ENCODE measurements at regions not wholly inside any gene's neighbourhood (a gene's known extent, or its start where the extent isn't known, plus 50 kb on each side); places are given as distances from the start of the nearest gene placed in this dataset.

- Histone ChIP-seq H3K36me3 (no peaks in the 10 kb centered on the region), H3K9me3 (replicated peaks) (no peaks in the 10 kb centered on the region), H3K4me1 (peaks cover 6% of the 10 kb centered on the region), H3K27me3 (no peaks in the 10 kb centered on the region), H3K4me3 (no peak overlapping the region), H3K27ac (no peak overlapping the region)
- DNase-seq = no peak
These were observed 475.8 kb upstream of the KCNMB2 start for GRCh38 chr3:178060407-178060806.

- Histone ChIP-seq H3K27ac (no peak overlapping the region), H3K9me3 (replicated peaks) (no peaks in the 10 kb centered on the region), H3K4me3 (no peak overlapping the region), H3K4me1 (peaks cover 6% of the 10 kb centered on the region), H3K36me3 (no peaks in the 10 kb centered on the region), H3K27me3 (no peaks in the 10 kb centered on the region)
- DNase-seq = peak in 1 of 2 experiments; percentile 19
These were observed 474.1 kb upstream of the KCNMB2 start for GRCh38 chr3:178062126-178062525.

DNA sequence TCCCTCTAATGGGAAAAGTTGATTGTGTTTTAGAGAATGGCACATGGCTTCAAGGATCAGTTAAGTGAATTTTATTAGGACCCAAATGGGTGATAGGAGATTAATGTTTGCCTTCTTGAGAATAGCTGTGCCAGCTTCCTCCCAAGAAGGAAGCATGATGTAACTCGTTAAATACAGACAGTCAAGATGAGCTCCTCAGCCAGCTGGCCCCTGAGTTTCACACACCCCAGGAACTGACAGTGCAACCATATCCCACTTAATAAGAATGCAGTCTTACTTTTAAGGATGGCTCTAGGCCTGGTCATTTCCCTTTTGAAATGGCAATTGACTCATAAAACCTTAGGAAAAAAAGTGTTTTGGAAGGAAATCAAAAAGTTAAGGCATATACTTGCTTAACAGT lies 472.8 kb upstream of the KCNMB2 start:
- Histone ChIP-seq H3K4me3 (no peak overlapping the region), H3K4me1 (peaks cover 6% of the 10 kb centered on the region), H3K36me3 (no peaks in the 10 kb centered on the region), H3K27ac (no peak overlapping the region), H3K27me3 (no peaks in the 10 kb centered on the region), H3K9me3 (replicated peaks) (no peaks in the 10 kb centered on the region)
- DNase-seq = peak in 1 of 2 experiments; percentile 22

DNA sequence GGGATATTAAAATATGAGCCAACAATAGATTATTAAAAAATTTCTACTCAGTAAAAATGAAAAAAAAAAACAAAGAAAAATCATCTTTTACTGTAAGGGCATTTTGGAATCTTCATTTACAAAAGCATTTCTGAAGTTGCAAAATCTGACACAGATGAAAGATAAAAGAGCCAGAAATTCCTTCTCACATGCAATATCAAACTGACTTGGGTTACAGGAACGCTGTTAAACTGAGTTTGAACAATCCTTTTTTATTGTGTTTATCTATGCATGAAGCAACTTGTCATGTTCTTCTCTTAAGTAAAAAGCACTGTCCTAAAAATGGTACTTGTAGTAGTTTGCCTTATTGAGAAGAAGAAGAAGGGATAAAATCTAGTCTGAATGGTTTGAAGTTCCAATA lies 468.5 kb upstream of the KCNMB2 start:
- H3K9me3 ChIP-seq (replicated peaks) = no peaks in the 10 kb centered on the region
- no peak for DNase-seq
- no peaks in the 10 kb centered on the region for H3K27me3 ChIP-seq
- no peaks in the 10 kb centered on the region for H3K36me3 ChIP-seq
- H3K4me1 ChIP-seq = no peaks in the 10 kb centered on the region; the same call in 1 of the 2 replicates
- no peak overlapping the region for H3K27ac ChIP-seq
- no peak overlapping the region for H3K4me3 ChIP-seq

DNA sequence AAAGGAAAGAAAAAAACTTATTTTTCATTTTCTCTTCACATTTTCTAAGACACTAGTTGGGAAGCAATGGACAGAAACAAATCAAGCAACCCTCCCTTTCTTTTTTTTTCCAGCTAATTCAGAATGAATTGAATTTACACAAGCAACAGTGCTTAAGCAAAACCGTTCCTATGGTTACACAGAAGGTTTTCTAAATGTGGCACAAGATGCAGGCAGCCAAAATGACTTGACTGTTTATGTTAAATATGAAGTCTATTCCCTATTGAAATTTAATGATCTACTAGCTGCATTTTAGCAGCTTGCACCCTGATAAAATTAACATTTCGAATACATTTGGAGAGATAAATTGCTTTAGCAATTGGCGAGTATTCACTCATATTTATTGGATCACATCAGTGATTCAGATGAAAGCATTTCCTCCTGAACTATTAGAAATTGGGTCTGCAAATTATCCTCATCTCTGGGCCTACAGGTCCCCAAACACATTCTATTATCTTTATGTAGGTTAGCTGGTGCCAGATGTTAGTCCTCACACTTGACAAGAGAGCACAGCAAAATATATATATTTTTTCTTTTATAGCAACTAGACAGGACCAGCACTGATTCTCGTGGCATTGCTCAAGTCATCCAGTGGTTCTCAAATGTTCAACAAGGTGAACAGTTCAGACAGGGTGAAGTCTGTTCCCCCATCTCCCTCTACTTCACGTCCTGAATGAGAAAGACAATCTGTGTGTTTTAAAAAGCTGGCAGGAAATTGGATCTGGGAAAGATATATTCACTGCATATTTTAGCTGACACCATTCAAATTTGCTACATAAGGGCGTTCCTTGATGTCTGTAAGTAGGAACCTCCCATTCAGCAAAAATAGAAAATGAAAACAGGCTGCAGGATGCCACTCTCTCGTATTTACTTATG lies 463.6 kb upstream of the KCNMB2 start:
- Histone ChIP-seq H3K27ac (no peak overlapping the region), H3K9me3 (replicated peaks) (no peaks in the 10 kb centered on the region), H3K27me3 (no peaks in the 10 kb centered on the region), H3K4me1 (no peaks in the 10 kb centered on the region), H3K4me3 (no peak overlapping the region), H3K36me3 (no peaks in the 10 kb centered on the region)
- DNase-seq = no peak

- H3K4me1 ChIP-seq = no peaks in the 10 kb centered on the region
- H3K27me3 ChIP-seq = no peaks in the 10 kb centered on the region
- H3K9me3 ChIP-seq (replicated peaks) = no peaks in the 10 kb centered on the region
- DNase-seq = no peak
- no peak overlapping the region for H3K4me3 ChIP-seq
- no peaks in the 10 kb centered on the region for H3K36me3 ChIP-seq
- no peak overlapping the region for H3K27ac ChIP-seq
These were observed 462.9 kb upstream of the KCNMB2 start for GRCh38 chr3:178073366-178073765.

- no peaks in the 10 kb centered on the region for H3K4me1 ChIP-seq
- H3K36me3 ChIP-seq = no peaks in the 10 kb centered on the region
- no peak overlapping the region for H3K27ac ChIP-seq
- no peak overlapping the region for H3K4me3 ChIP-seq
- H3K9me3 ChIP-seq (replicated peaks) = no peaks in the 10 kb centered on the region
- no peaks in the 10 kb centered on the region for H3K27me3 ChIP-seq
- DNase-seq = no peak
These were observed 460.9 kb upstream of the KCNMB2 start for GRCh38 chr3:178075344-178075743.

DNA sequence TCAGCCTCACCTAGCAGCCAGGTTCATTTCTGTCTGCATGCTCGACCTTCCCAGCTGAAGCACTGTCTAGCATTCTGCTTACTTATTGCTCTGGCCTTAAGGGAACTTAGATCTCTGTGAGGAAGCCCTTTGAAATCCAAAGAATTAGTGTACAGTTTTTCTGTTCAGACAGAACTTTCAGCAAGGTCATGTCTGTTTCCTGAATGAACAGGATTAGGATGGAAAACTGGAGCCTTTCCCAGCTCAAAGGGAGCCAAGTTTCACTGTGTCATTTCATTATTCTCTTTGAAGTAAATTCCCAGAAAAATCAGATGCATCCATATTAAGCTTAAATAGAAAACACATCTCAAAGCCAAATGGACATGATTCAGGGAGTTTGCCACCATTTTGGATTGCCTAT lies 457.3 kb upstream of the KCNMB2 start:
- no peaks in the 10 kb centered on the region for H3K9me3 ChIP-seq (replicated peaks)
- H3K27ac ChIP-seq = no peak overlapping the region
- no peaks in the 10 kb centered on the region for H3K27me3 ChIP-seq
- no peaks in the 10 kb centered on the region for H3K4me1 ChIP-seq
- no peak overlapping the region for H3K4me3 ChIP-seq
- H3K36me3 ChIP-seq = no peaks in the 10 kb centered on the region
- no peak for DNase-seq

DNA sequence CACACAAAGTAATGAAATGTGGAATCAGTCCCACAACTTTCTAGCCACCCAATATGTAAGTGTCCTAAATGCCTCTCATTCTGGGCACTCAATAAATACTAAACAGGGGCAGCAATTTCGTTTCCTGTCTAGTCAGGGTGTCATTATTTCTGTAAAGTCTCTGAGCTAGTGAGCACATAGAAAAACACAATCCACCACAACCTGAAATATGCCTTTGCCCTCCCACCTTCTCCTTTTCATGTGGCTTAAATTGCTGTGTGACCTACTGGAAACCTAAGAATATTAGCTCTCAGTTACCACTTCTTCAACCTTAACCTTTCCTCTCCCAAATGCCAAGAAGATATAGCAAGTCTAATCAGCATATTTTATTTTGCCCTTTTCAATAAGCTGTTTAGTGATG lies 456.3 kb upstream of the KCNMB2 start:
- no peak for DNase-seq
- no peak overlapping the region for H3K27ac ChIP-seq
- no peak overlapping the region for H3K4me3 ChIP-seq
- H3K4me1 ChIP-seq = peaks cover 4% of the 10 kb centered on the region; the same call in 1 of the 2 replicates
- H3K9me3 ChIP-seq (replicated peaks) = no peaks in the 10 kb centered on the region
- H3K27me3 ChIP-seq = no peaks in the 10 kb centered on the region
- H3K36me3 ChIP-seq = no peaks in the 10 kb centered on the region

DNA sequence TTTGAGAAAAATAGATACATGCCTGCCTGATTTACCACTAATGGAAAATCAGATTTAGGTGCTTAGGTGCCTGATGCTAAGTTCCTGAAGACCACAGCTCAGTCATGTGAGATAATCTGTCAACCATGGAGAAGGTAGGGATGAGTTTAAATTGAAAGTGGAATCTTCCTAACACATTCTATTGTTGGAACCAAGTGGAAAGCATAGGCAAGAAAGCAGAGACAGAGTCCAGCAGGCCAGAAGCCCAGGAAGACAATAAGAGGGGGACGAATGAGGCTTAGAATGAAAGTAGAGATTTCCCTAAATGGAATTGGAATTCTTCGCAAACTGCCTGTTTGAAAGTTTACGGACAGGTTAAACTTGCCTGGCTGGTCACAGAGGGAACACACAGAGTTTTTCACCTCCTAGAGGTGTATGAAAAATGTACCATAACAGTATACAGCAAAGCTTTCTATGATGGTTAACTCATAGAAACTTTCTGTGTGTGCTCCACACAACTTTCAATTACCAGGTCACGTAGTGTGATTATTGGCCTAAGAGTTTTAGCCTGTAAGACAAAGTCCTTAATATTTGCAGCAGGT lies 453.8 kb upstream of the KCNMB2 start:
- H3K9me3 ChIP-seq (replicated peaks) = no peaks in the 10 kb centered on the region
- no peaks in the 10 kb centered on the region for H3K36me3 ChIP-seq
- H3K4me3 ChIP-seq = no peak overlapping the region
- no peak for DNase-seq
- peaks cover 7% of the 10 kb centered on the region for H3K4me1 ChIP-seq
- H3K27me3 ChIP-seq = no peaks in the 10 kb centered on the region
- no peak overlapping the region for H3K27ac ChIP-seq

DNA sequence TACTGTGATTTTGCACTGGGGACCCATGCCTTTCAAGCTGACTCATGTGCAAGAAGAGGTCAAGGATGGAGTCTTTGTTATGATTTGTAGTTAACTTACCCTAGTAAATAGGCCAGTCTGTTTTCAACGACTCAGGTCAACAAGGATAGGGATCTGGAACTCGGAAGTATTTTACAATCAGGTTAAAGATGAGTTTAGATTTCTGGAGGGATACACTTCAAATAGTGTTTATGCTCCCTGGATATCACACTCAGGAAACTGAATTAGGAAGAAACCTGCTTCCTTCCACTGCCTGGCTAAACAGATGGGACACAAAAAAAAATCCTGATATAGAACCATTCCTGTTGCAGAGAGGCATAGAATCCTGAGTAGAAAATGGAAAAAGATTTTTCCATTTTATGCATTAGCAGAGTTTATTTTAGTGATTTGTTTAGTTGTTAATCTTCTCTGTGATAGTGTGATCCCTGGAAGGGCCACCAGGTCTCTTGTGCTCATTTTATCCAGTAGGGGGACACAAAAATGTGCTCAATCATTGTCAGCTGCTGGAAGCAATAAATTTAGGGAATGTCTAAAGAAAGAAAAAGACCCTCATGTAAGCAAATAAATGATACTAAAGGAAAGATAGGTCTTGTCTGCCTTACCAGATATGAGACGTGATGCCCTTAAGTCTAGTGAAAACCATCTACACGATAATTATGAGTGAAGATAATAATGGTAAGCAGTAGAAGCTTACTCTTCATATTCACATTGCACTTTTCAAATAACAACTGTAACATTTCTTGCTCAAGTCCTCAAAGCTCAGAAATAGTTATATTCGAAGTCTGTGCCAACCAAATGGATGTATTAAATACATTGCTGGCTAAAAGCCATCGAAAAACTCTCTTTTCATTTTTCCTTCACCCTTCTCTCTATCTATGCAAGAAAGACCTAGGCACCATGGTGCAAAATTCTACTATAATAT lies 452.1 kb upstream of the KCNMB2 start:
- H3K36me3 ChIP-seq = no peaks in the 10 kb centered on the region
- DNase-seq = peak in 1 of 2 experiments; percentile 28
- peaks cover 7% of the 10 kb centered on the region for H3K4me1 ChIP-seq
- no peaks in the 10 kb centered on the region for H3K27me3 ChIP-seq
- H3K9me3 ChIP-seq (replicated peaks) = no peaks in the 10 kb centered on the region; the same call in 1 of the 2 replicates
- H3K27ac ChIP-seq = peak overlapping the region; percentile 27; the same call in 1 of the 2 replicates
- H3K4me3 ChIP-seq = no peak overlapping the region

- H3K36me3 ChIP-seq = no peaks in the 10 kb centered on the region
- H3K4me1 ChIP-seq = peaks cover 7% of the 10 kb centered on the region
- peak; percentile 64 to 66 for DNase-seq
These were observed 451.1 kb upstream of the KCNMB2 start for GRCh38 chr3:178084938-178085816.

GRCh38 chr3:178085817-178086123 lies 450.5 kb upstream of the KCNMB2 start:
- H3K4me3 ChIP-seq = no peak overlapping the region
- peaks cover 7% of the 10 kb centered on the region for H3K4me1 ChIP-seq
- no peaks in the 10 kb centered on the region; the same call in 1 of the 2 replicates for H3K9me3 ChIP-seq (replicated peaks)
- H3K27me3 ChIP-seq = no peaks in the 10 kb centered on the region
- H3K27ac ChIP-seq = no peak overlapping the region
- no peak for DNase-seq
- no peaks in the 10 kb centered on the region for H3K36me3 ChIP-seq

More at GRCh38 chr3:178084938-178085816, 451.1 kb upstream of the KCNMB2 start:
- Histone ChIP-seq H3K9me3 (replicated peaks) (no peaks in the 10 kb centered on the region; the same call in 1 of the 2 replicates), H3K27me3 (no peaks in the 10 kb centered on the region), H3K27ac (peak overlapping the region; percentile 27; the same call in 1 of the 2 replicates), H3K4me3 (no peak overlapping the region)
